Stimulated activated effector memory CD8-positive, alpha-beta T cell treated with anti-CD3 and anti-CD28 coated beads, Interleukin-12 subunit alpha, Interleukin-12 subunit beta, amount 100 ng/mL, for 72 hours (primary cell): ENCODE measurements at regions not wholly inside any gene's neighbourhood (a gene's known extent, or its start where the extent isn't known, plus 50 kb on each side); places are given as distances from the start of the nearest gene placed in this dataset.
A peak's percentile ranks its signal among the peaks of the same experiment; 100 is the strongest.
"Not testable (repeated sequence)": the region's sequence is repeated elsewhere in the genome, so short reads cannot be mapped to it uniquely, and the experiment has no call there.

Experiments
- ATAC-seq: fragments of 150-1000 bp; cut with Tn5 transposase; 2 replicates; pipeline ENCODE4 v1.10.0; 2021
- DNase-seq, 2 donors: peaks; one replicate each; pipeline ENCODE4 v3.0.0; 2021 to 2022; ENCODE audit warnings: low spot score in 2 of 2
- H3K27ac Mint-ChIP-seq: one replicate; pipeline ENCODE4 v1.8.0; 2022; ENCODE audit warnings: mild to moderate bottlenecking, mixed read lengths
- H3K36me3 Mint-ChIP-seq: one replicate; pipeline ENCODE4 v1.8.0; 2022; ENCODE audit warnings: mild to moderate bottlenecking, mixed read lengths
- H3K4me1 Mint-ChIP-seq: one replicate; pipeline ENCODE4 v1.8.0; 2022; ENCODE audit warnings: mixed read lengths
- H3K4me3 Mint-ChIP-seq: one replicate; pipeline ENCODE4 v1.8.0; 2022; ENCODE audit warnings: mild to moderate bottlenecking, mixed read lengths
- H3K9me3 Mint-ChIP-seq: one replicate; pipeline ENCODE4 v1.8.0; 2022; ENCODE audit warnings: mixed read lengths

DNA sequence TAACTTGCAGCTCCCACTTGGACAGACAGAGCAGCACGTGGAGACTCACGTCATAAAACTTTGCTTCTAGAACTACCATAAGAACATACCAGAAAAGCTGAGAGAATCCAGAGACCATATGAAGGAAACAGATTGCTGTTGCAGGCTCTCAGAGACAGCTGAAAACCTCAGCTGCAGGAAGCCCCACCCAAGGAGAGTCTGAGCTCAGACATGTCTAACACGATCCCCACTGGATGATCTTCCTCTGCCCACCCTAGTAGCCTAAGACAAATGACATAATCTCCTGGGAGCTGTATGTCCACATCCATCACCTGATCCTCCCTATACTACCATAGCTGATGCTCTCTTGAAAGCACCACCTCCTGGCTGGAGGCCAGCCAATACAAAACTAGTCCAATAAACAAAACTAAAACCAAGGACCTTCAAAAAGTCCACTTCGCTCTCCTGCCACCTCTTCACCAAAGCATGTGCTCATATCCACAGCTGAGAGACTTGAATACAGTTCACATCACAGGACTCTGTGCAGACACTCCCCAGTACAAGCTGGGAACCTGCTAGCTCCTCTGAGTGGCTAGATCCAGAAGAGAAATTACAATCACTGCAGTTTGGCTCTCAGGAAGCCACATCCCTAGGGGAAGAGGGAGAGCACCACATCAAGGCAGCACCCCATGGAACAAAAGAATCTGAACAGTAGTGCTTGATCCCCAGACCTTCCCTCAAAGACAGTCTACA, 257.4 kb downstream of the TRIM36 start:
- Mint-ChIP-seq H3K4me1 (no peaks in the 10 kb centered on the region), H3K9me3 (peaks cover 3% of the 10 kb centered on the region), H3K36me3 (no peaks in the 10 kb centered on the region), H3K27ac (no peak overlapping the region), H3K4me3 (no peak overlapping the region)
- ATAC-seq, result no peak
- no peak for DNase-seq

DNA sequence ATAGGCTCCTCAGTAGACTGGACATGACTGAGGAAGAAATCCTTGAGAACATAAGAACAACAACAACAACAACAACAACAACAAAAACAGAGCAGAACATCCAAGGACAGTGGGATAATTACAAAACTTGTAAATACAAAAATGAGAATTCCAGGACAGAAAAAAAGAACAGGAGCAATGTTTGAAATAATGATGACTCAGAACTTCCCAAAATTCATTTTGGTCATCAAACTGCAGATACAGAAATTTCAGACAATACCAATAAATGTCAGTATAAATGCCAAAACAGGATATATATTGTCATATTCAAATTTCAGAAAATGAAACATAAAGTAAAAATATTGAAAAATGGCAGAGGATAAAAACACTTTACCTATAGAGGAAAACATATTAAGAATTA, 259.0 kb downstream of the TRIM36 start:
- Mint-ChIP-seq H3K9me3 (peaks cover 7% of the 10 kb centered on the region), H3K36me3 (no peaks in the 10 kb centered on the region), H3K4me1 (no peaks in the 10 kb centered on the region), H3K27ac (no peak overlapping the region), H3K4me3 (no peak overlapping the region)
- DNase-seq (no peak), ATAC-seq (no peak)

DNA sequence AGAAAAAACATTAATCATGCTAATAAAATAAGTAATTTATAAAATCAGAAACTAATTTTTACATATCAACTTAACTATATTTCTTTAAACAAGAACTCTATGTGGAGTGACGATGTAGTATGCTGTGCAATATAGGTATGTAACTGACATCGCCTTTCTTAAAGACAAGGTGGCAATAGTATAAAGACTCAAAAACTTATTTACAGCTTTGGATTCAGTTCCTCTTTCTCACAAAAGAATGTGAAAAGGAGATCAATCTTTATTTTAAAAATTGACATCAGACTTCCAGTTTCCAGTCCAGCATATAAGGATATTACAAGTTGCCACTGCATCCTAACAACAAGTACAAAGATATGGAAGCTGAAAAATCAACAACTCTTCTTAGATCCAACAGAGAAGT, 260.3 kb downstream of the TRIM36 start:
- no peak for ATAC-seq
- Mint-ChIP-seq H3K27ac (no peak overlapping the region), H3K9me3 (peaks cover 7% of the 10 kb centered on the region), H3K4me1 (no peaks in the 10 kb centered on the region), H3K36me3 (no peaks in the 10 kb centered on the region), H3K4me3 (no peak overlapping the region)
- no peak for DNase-seq

DNA sequence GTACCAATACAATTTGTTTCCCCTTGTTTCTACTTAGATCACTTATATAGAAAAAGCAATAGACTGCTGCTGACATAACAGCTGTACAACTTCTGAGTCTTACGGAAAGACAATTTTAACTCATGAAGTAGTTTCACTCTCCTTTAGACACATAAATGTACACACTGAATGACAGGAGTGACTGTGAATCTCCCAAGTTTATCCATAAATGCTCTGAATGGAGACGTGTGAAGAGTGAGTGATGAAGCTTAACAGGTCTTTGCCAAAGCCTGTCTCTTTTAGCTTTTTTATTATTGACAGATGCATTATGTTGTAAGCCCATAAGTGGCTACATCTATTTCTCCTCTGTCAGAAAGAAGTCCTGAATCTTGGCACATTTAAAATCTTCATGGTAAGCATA, 265.9 kb downstream of the TRIM36 start:
- peaks cover 4% of the 10 kb centered on the region for H3K9me3 Mint-ChIP-seq
- no peaks in the 10 kb centered on the region for H3K4me1 Mint-ChIP-seq
- H3K27ac Mint-ChIP-seq, result no peak overlapping the region
- ATAC-seq, result no peak
- H3K36me3 Mint-ChIP-seq, result no peaks in the 10 kb centered on the region
- no peak for DNase-seq
- H3K4me3 Mint-ChIP-seq, result no peak overlapping the region

DNA sequence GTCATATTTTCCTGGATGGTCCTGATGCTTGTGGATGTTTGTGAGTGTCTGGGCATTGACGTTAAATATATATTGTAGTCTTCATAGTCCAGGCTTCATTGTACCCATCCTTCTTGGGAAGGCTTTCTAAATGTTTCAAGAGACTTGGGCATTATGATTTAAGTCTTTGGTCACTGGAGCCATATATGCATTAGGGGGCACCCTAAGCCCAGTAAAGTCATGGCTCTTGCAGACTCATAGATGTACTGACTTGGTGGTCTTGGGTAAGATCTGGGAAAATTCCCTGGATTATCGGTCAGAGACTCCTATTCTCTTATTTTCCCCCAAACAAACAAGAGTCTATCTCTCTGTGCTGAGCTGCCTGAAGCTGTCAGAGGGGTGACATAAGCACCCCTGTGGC, 271.1 kb downstream of the TRIM36 start:
- Mint-ChIP-seq H3K9me3 (peaks cover 7% of the 10 kb centered on the region), H3K4me1 (no peaks in the 10 kb centered on the region), H3K27ac (no peak overlapping the region), H3K4me3 (no peak overlapping the region), H3K36me3 (no peaks in the 10 kb centered on the region)
- DNase-seq, result no peak
- ATAC-seq, result no peak

DNA sequence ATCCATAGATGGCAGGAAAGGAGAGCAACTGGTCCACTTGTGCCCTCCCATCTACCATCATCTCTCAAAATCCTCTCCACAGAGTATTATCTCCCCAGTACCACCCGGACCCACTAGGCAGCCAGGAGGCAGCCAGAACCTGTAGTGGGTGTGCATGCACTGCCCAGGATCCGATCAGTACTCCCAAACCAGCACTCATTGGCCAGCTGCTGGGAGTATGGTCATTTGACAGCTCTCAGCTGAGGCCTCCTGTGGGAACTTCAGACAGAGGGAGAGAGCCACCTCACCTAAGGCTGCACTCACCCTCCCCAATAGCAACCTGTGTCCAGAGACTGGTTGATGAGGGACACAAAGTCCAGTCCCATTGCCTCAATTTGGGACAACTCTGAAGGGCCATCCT, 286.0 kb downstream of the TRIM36 start:
- H3K4me1 Mint-ChIP-seq, result no peaks in the 10 kb centered on the region
- no peak overlapping the region for H3K4me3 Mint-ChIP-seq
- DNase-seq (no peak), ATAC-seq (no peak)
- H3K36me3 Mint-ChIP-seq, result no peaks in the 10 kb centered on the region
- no peak overlapping the region for H3K27ac Mint-ChIP-seq
- no peaks in the 10 kb centered on the region for H3K9me3 Mint-ChIP-seq

DNA sequence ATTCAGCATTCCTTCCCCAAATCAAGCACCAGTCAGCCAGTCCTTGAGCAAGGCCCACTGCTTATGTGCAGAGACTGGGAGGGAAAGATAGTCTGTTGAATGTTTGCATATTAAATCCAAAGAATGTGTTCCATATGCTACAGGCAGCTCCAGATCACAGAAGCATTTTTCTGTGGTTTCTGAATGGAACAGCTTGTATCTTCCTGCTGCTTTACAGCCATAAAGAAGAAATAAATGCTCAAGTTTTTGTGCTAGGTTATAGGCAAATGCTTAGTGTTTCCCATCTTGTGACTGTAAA, 310.3 kb downstream of the TRIM36 start:
- Mint-ChIP-seq H3K27ac (no peak overlapping the region), H3K4me3 (no peak overlapping the region), H3K4me1 (no peaks in the 10 kb centered on the region), H3K9me3 (peaks cover 2% of the 10 kb centered on the region), H3K36me3 (no peaks in the 10 kb centered on the region)
- DNase-seq (no peak), ATAC-seq (no peak)

DNA sequence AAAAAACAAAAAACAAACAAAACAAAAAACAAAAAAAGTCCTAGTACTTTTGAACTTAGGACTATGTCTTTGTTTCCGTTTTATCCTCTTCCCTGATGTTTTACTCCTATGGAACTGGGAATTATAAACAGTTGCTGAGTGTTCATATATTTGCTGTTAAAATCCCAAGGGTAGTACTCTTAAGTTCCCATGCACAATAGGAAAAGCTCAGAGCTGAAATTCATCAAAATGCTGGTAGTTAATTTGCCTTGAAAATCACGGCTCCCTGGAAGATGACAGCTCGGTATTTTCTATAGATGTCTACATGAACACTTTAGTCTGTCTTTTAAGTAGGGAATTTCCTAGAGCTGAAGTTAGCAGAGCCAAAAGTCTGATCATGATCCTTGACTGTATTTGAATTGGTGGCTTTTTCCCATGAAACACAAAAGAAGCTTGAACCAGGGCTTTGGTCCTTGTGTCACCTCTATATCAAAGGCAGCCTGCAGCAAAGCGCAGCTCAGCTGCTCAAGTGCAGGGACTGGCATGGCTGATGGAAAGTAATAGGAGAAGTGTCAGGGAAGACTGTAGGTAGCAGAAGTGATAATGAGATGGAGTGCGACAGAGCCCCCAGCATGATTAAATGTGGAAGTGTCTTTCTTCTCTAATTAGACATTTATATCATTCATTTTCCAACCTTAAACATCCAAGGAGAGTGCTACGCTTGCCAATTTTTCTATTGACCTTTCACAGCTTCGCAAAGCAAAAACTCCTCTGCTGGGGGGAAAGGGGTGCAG, 310.9 kb downstream of the TRIM36 start:
- Mint-ChIP-seq H3K36me3 (no peaks in the 10 kb centered on the region), H3K27ac (no peak overlapping the region), H3K4me3 (no peak overlapping the region), H3K9me3 (peaks cover 5% of the 10 kb centered on the region), H3K4me1 (no peaks in the 10 kb centered on the region)
- DNase-seq (no peak), ATAC-seq (no peak)

DNA sequence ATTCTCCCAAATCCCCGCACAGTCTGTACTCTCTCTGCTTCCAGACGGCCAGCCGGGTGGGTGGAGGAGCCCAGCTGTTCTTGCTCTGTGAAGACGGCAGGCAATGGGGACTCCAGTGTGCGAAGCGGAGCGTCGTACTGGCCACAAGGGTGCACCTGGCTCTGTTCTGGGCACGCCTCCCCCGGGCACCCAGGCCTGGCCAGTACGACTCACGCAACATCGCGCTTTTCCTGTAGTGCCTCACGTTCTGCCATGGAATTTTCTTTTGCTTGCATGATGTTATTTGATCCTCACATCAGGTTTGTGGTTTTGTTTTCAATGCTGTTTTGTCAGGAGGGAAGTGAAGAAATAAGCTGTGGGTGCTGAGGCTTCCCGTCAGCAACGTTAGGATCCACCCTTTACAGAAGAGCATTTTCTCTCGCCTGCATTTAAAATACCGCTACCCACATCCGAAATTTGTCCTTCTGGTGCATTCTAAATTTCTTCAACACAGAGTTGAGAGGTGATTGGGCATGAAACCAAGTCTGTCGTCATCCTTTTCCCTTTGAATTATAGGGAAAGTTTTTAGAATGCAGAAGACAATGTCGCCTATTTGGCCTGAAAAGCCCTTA, 311.7 kb downstream of the TRIM36 start:
- no peaks in the 10 kb centered on the region for H3K36me3 Mint-ChIP-seq
- DNase-seq (no peak), ATAC-seq (peak; percentile 31)
- no peak overlapping the region for H3K4me3 Mint-ChIP-seq
- H3K9me3 Mint-ChIP-seq, result peaks cover 8% of the 10 kb centered on the region
- H3K4me1 Mint-ChIP-seq, result no peaks in the 10 kb centered on the region
- no peak overlapping the region for H3K27ac Mint-ChIP-seq

DNA sequence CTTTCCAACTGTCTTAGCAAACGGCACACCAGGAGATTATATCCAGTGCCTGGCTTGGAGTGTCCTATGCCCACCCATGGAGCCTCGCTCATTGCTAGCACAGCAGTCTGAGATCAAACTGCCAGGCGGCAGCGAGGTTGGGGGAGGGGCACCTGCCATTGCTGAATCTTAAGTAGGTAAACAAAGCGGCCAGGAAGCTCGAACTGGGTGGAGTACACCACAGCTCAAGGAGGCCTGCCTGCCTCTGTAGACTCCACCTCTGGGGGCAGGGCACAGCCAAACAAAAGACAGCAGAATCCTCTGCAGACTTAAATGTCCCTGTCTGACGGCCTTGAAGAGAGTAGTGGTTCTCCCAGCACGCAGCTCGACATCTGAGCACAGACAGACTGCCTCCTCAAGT, 325.0 kb downstream of the TRIM36 start:
- not testable (repeated sequence) for DNase-seq, H3K4me3 Mint-ChIP-seq, H3K36me3 Mint-ChIP-seq, ATAC-seq, H3K27ac Mint-ChIP-seq, H3K4me1 Mint-ChIP-seq
- peaks cover 17% of the 10 kb centered on the region for H3K9me3 Mint-ChIP-seq

DNA sequence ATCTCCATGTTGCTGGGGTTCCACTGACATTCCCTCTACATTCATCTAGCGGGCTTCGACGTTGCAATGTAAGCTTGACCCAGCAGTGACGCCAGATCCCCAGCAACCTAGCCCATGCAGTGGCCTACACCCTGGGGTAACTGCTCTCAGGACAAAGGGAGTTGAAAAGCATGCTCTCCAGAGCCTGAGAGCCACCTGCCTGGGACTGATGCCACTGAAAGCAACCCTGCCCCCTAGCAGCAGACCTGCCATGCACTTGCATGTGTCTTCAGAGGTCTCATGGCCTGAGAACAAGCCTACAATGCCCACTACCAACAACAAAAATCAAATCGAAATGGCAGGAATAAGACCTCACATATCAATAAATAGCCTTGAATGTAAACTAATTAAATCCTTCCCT, 330.3 kb downstream of the TRIM36 start:
- DNase-seq (no peak), ATAC-seq (no peak)
- Mint-ChIP-seq H3K4me1 (no peaks in the 10 kb centered on the region), H3K27ac (no peak overlapping the region), H3K36me3 (no peaks in the 10 kb centered on the region), H3K9me3 (peaks cover 10% of the 10 kb centered on the region), H3K4me3 (no peak overlapping the region)

DNA sequence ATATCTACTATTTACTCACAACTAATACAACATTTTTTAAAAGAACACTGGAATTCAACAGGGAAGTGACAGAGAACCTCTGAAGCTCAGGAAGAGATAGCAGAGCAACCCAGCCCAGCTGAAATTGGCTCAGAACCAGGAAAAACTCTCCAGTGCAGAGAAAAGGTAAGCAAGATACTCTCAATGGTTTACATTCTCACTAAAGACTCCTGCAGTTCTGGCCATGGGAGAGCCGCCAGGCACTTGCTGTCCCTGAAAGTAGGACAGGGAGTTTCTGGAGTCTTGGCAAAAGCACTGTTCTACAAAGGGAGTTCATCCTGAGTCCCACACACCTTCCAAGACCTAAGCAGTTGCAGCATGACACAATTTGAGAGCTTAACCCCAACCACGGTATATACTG, 330.8 kb downstream of the TRIM36 start:
- ATAC-seq, result no peak
- H3K4me3 Mint-ChIP-seq, result no peak overlapping the region
- no peaks in the 10 kb centered on the region for H3K36me3 Mint-ChIP-seq
- peaks cover 7% of the 10 kb centered on the region for H3K9me3 Mint-ChIP-seq
- H3K27ac Mint-ChIP-seq, result no peak overlapping the region
- DNase-seq, result no peak
- no peaks in the 10 kb centered on the region for H3K4me1 Mint-ChIP-seq

DNA sequence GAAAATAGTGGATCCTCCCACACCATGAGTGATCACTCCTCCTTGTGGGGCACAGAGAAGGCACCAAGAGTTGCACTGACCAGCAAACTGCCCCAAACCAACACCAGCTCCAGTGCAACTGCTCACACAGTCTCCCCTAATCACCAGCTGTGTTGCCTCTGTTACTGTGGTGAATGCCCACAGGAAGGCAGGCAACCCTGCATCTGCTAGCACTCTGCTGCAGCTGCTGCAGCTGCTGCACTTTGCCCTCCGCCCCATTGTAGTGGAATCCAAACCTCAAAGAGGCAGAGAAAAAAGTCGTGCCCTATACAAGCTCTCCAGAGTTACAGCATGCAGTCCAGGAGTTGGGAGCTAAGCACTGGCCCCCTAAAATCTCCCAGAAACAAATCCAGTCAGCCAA, 339.6 kb downstream of the TRIM36 start:
- H3K4me3 Mint-ChIP-seq, result no peak overlapping the region

DNA sequence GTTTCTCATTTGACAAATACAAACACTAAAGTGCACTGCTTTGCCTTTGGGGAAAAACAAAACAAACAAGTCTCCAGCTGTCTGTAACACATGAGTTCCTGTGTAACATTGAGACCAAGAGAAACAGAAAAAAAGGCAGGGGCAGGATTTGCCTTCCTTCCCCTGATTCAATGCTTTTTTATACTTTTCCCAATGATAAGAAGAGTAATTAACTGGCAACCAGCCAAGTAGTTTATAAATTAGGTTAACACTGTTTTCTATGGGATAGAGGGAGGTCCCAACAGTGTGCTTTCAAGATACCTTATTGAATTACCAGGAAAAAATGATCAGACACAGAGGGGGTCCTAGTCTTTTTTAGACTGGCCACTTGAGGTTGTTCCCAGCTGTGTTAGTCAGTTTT, 346.8 kb downstream of the TRIM36 start:
- peaks cover 12% of the 10 kb centered on the region for H3K9me3 Mint-ChIP-seq
- DNase-seq (no peak), ATAC-seq (no peak)
- no peak overlapping the region for H3K4me3 Mint-ChIP-seq
- no peaks in the 10 kb centered on the region for H3K4me1 Mint-ChIP-seq
- no peak overlapping the region for H3K27ac Mint-ChIP-seq
- no peaks in the 10 kb centered on the region for H3K36me3 Mint-ChIP-seq

More for the DNA sequence above, 339.6 kb downstream of the TRIM36 start:
- no peaks in the 10 kb centered on the region for H3K4me1 Mint-ChIP-seq
- H3K9me3 Mint-ChIP-seq, result peaks cover 5% of the 10 kb centered on the region
- ATAC-seq, result peak; percentile 11
- no peak for DNase-seq
- no peak overlapping the region for H3K27ac Mint-ChIP-seq
- no peaks in the 10 kb centered on the region for H3K36me3 Mint-ChIP-seq

DNA sequence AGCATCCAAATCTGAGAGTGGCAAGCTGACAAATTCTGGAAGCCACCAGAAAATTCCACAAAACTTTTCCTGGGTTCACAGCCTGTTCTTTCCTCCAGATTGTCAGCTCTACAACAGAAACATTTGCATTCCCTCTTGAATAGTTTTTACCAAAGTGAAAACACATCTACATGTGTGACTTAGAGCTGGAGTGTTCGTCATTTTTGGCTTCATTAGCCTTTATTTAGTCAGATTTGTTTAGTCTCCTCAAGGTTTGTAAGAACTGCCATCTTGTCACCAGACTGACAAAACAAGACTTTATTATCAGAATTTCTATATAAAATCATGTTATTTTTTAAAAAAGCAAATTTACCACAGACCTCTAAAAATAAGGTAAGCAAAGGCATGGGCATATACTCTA, 347.3 kb downstream of the TRIM36 start:
- peaks cover 12% of the 10 kb centered on the region for H3K9me3 Mint-ChIP-seq
- no peaks in the 10 kb centered on the region for H3K4me1 Mint-ChIP-seq

DNA sequence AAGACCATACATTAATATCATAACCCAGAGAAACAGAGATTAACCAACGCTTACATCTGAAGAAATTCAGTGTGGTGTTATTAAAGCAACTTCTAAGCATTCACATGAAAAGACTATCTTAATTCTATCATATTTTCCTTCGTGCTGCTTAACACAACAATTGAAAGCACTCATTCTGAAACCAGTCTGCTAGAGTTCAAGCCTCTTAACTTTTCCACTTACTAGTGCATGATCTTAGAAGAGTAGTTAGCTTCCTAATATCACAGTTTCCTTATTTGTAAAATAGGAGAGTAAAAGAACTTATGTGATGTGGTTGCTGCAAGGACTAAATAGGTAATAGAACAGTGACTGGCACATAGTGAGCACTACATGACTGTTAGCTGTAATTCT, 379.3 kb downstream of the TRIM36 start:
- ATAC-seq, result no peak
- Mint-ChIP-seq H3K4me3 (no peak overlapping the region), H3K27ac (no peak overlapping the region)

More for the DNA sequence above, 347.3 kb downstream of the TRIM36 start:
- ATAC-seq (no peak), DNase-seq (no peak)
- no peak overlapping the region for H3K27ac Mint-ChIP-seq
- no peak overlapping the region for H3K4me3 Mint-ChIP-seq
- H3K36me3 Mint-ChIP-seq, result no peaks in the 10 kb centered on the region

More for the DNA sequence above, 379.3 kb downstream of the TRIM36 start:
- Mint-ChIP-seq H3K4me1 (no peaks in the 10 kb centered on the region), H3K36me3 (no peaks in the 10 kb centered on the region), H3K9me3 (no peaks in the 10 kb centered on the region)
- DNase-seq, result no peak
